Middle frontal gyrus (tissue), 1 donor: ENCODE measurements at regions not wholly inside any gene's neighbourhood (a gene's known extent, or its start where the extent isn't known, plus 50 kb on each side); places are given as distances from the start of the nearest gene placed in this dataset.
"Not testable (repeated sequence)": the region's sequence is repeated elsewhere in the genome, so short reads cannot be mapped to it uniquely, and the experiment has no call there.

Experiments
- DNase-seq: peaks from one replicate; pipeline ENCODE4 v3.0.0-alpha.2; 2015; ENCODE audit warnings: low spot score; ENCODE audit errors: extremely low spot score

GRCh38 chr2:88802026-88802425 is 110.6 kb downstream of the RPIA start:
- not testable (repeated sequence) for DNase-seq

DNA sequence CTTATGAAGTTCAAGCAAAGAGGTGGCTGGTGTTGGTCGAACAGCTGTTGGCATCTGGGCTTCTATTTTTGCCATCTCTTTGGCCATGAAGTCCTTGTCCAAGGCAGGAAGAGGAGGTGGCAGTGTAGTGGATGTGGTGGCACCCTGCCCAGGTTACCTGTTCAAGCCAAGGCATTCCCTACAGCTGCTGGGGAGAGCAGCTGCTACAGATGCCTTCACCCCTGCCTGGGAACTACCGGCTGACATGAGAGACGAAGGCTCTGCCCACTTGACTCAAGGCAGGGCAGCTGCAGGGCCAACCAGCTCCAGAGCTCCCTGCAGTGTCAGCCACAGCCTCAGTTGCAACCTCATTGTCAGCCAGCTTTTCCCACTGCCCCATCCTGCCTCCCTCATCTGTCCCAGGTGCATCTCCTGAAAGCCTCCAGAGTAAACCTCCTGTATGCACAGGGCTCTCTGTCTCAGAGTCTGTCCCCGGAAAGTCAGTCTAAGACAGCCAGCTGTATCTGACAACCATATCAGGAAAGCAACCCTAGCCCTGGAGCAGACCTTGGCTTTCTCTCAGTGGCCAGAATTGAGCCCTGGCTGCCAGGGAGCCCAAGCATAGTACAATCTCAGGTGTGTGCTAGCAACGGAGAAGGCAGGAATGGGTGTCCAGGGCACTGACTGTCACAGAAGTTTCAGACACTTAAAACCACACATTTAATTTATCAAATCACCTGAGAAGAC is 115.9 kb downstream of the RPIA start:
- no peak for DNase-seq

- no peak for DNase-seq
Observed at GRCh38 chr2:88808083-88808482, 116.6 kb downstream of the RPIA start.

DNA sequence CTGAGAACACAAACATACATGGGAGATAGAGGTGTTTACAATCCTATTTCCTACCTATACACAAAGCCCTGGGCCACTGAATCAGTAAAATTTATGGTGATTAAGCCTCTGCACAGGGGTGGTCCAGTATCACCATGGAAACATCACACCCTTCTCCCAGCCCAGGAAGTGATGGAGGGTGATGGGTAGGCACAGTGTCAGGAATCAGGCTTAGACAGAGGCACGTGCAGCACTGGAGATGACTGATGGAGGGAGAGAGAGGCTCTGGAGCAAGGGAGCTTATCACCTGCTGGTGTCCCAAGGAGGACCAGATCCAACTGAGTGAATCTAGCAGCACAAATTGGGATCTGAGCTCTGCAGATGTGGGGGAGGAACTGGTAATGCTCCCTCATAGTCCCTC is 117.2 kb downstream of the RPIA start:
- DNase-seq, result no peak

DNA sequence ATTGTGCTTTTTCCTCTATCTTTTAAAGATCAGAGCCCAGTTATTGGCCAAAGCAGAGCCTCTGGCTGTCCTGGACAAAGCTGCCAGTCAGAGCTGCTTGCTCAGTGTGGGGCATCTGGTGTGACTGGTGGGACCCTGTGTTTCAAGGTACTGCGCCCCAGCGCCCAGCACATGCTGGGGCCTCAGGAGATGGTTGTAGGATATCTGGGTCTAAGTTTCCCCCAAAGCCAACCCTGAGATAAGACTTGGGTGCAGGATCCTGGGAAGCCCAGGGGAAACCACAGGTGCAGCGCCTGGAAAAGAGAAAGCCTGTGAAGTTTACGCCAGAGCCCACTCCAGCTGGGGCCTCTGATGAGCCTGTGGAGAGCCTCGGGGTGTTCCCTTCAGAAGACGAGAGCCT is 117.7 kb downstream of the RPIA start:
- DNase-seq, result no peak

GRCh38 chr2:88810017-88810416 is 118.5 kb downstream of the RPIA start:
- DNase-seq, result no peak

DNA sequence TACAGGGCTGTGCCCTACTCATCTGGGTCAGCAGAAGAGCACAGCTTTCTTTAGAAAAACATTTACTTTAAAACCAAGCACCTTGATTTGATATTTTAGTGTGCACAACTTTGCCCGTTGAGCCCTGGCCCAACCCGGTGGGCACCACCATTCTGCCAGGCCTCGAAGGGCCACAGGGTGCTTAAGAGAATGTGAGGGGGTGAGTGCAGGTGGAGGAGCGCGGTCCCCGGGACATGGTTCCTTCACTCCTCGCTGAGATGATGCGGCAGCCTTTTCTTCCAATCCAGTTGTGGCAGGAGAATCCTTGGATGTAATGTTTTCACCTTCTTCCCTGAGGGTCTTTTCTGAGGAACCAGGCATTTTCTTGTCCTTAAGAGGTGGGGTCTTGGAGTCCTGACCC is 119.0 kb downstream of the RPIA start:
- no peak for DNase-seq

DNA sequence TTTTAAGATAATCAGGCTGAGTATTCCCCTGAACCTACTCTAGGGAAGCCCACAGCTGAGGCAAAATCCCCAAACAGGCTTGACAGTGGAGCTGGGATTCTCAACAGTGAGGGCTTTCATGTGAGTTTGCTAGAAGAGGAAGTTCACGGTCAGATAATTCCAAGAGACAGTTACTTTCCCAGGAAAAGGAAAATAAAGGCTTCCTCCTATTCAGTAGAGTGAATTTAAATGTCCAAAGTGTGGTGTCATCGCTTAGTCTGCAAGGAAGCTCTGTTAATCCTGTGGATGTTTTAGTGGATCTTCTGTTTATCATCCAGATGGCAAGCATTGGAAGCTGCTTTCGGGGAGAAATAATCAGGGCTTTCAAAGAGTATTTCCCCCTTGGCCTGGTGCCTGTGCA is 119.8 kb downstream of the RPIA start:
- no peak for DNase-seq

DNA sequence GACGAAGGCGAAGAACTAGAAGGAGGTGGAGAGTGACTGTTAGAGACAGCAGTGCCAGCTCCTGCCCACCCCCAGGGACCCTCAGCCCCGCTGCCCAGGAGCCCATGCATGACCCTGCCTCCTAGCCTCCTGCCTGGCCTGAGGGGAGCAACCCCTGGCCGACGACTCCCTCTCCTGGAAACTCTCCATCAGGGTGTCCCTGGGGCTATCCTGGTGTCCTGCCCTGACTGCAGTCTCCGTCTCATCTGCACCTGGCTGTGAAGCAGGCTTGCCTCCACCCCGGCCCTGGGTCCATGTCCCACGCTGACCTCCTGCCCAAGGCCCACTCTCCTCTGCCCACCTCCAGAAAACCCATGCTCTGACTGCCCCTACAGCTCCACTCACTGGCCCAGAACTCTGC is 120.2 kb downstream of the RPIA start:
- DNase-seq, result no peak

DNA sequence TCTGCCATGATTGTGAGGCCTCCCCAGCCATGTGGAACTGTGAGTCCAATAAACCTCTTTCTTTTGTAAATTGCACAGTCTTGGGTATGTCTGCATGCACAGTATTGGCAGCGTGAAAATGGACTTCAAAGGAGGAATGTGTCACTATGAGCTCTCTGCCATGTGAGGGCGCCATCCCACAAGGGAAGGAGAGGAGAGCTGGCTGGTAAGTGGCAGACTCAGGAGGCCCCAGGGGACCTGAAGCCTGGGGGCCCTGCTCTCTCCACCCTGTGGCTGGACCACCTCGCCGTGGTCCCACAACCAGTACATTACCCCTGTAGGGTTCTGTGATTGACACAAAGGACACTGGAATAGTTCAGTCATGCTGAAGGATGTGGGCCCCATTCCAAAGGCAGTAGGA is 122.1 kb downstream of the RPIA start:
- DNase-seq, result no peak

DNA sequence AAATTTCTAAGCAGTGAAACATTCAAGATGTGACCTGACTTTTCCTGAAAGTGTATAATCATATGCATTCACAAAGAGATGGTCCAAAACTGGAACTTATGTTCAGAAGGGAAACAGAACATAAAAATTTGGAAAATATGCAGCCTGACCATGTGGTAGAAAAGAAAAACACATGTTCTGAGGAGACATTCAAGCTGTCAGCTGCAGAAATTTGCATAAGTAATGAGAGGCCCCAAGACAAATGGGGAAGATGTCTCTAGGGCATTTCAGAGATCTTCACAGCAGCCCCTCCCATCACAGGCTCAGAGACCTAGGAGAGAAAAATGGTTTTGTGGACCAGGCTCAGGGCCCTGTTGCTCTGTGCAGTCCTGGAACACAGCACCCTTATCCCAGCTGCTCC is 123.8 kb downstream of the RPIA start:
- no peak for DNase-seq

DNA sequence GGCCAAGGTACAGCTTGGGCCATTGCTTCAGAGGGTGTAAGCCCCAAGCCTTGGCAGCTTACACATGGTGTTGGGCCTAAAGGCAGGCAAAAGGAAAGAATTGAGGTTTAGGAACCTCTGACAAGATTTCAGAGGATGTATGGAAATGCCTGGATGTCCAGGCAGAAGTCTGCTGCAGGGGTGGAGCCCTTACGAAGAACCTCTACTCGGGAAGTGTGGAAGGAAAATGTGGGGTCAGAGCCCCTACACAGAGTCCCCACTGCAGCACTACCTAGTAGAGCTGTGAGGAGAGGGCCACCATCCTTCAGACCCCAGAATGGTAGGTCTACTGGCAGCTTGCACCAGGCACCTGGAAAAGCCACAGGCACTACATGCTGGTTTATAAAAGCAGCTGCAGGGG is 124.2 kb downstream of the RPIA start:
- DNase-seq, result no peak

GRCh38 chr2:88818381-88818780 is 126.9 kb downstream of the RPIA start:
- DNase-seq, result no peak

DNA sequence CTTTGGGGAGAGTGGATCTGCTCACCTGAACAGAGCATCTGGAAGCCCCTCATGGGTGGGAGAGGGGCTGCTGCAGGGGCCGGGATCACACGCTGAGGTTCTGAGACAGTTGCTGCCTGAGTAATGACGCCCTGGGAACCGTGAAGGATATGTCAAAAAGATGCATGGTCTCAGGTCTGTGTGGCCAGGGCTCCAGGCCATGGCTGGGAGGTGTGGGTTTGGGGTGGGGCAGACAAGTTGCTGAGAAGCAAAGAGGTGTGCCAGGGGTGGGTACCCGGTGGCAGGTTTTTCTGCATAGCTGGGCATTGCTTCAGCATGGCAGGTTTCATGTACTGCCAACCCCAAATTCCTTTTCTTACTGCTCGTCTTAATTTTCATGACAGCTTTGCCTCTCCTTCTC is 133.5 kb downstream of the RPIA start:
- no peak for DNase-seq

GRCh38 chr2:88826399-88826798 is 134.9 kb downstream of the RPIA start:
- no peak for DNase-seq

GRCh38 chr2:88827821-88828220 is 136.3 kb downstream of the RPIA start:
- no peak for DNase-seq

GRCh38 chr2:88828397-88829137 is 137.1 kb downstream of the RPIA start:
- DNase-seq, result no peak

DNA sequence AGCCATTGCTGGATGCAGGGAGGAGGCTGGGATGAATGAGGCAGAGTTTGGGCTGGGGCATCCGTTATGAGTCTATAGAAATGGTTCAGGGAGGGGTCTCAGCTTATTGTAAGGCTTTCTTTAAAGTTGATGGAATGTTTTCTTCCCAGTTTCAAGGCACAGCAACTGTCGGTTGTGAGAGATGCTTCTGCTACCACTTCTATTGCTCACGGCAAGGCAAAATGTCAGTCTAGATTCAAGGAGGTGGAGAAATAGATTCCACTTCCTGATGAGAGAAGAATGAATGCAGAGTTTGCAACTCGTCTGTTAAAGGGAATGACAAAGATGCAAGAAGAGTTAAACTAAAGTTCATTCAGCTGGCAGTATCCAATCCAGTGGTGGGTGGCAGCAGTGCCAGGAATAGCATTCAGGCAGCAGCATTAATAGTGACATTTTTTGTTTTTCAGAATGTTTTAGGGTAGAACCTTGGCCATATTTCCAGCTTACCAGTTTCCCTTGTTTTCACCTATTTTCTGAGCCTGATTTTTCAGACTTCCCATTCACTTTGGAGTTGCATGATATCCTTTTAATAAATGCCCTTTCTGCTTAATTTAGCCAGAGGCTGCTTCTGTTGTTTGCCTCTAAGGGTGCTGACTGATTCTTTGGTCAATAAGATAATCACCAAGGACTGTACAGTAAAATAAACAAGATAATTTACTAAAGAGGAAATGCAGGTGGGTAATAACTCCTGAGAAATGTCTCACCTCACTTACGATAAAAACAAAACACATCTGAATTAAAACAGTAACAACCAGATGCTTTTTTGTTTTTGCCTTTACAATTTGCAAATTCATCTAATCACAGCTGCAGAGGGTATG is 138.4 kb downstream of the RPIA start:
- DNase-seq, result no peak

- no peak for DNase-seq
Observed at GRCh38 chr2:88831071-88831791, 139.8 kb downstream of the RPIA start.

GRCh38 chr2:88831792-88832248 is 140.3 kb downstream of the RPIA start:
- DNase-seq, result no peak

GRCh38 chr2:88832311-88832991 is 141.0 kb downstream of the RPIA start:
- DNase-seq, result no peak
